Stomach (tissue), 4 donors: ENCODE measurements at regions not wholly inside any gene's neighbourhood (a gene's known extent, or its start where the extent isn't known, plus 50 kb on each side); places are given as distances from the start of the nearest gene placed in this dataset.

Source experiments
- EP300 ChIP-seq: sonication (generic); formaldehyde crosslinking; IDR thresholded peaks from one replicate; pipeline ENCODE4 v1.6.1; 2017; ENCODE audit warnings: antibody characterized with exemption
- POLR2A ChIP-seq, 4 donors: fragments of 450-650 bp; IDR thresholded peaks; one replicate each; pipeline ENCODE4 v1.6.1; 2016; ENCODE audit warnings: antibody characterized with exemption in 4 of 4, control low read depth in 2 of 4, mild to moderate bottlenecking in 1 of 4, moderate library complexity in 1 of 4

- TF ChIP-seq EP300: no peak
- no peak for TF ChIP-seq POLR2A (IDR thresholded peaks at IDR 0.05)
These were observed 890.0 kb upstream of the CITED2 start for GRCh38 chr6:140264431-140264830.
